Right renal cortex interstitium (tissue), 3 donors: ENCODE measurements at regions not wholly inside any gene's neighbourhood (a gene's known extent, or its start where the extent isn't known, plus 50 kb on each side); places are given as distances from the start of the nearest gene placed in this dataset.
"Not testable (repeated sequence)": the region's sequence is repeated elsewhere in the genome, so short reads cannot be mapped to it uniquely, and the experiment has no call there.

ENCODE experiments used
- DNase-seq, 3 donors: peaks; one replicate each; pipeline ENCODE4 v3.0.0-alpha.2; 2013; ENCODE audit warnings: low read depth in 3 of 3, low spot score in 2 of 3

GRCh38 chr11:81825346-81825745 lies 908.3 kb downstream of the FAM181B start:
- DNase-seq = no peak

DNA sequence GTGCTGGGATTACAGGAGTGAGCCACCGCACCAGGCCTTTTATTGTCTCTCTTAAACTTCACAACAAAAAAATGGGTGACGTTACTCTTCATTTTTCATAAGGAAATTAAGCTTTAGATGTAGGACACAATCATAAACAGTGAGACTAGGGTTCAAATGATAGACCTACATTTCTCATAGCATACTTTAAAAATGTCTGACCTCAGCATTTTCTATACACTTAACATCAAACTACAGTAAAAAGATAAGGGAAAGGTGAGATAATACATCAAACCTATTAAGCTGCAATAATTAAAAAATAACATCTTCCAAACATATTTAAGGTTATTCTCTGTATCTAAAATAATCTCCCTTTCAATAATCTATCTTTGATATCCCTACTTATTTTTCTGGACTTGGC lies 914.2 kb downstream of the FAM181B start:
- no peak for DNase-seq

- DNase-seq = no peak
These were observed 928.8 kb downstream of the FAM181B start for GRCh38 chr11:81804858-81805257.

GRCh38 chr11:81802591-81802990 lies 931.1 kb downstream of the FAM181B start:
- no peak for DNase-seq

- no peak for DNase-seq
These were observed 941.2 kb downstream of the FAM181B start for GRCh38 chr11:81792416-81792815.

GRCh38 chr11:81787584-81788049 lies 946.0 kb downstream of the FAM181B start:
- peak in 1 of 3 donors; percentile 17 for DNase-seq

GRCh38 chr11:81772166-81772565 lies 961.5 kb downstream of the FAM181B start:
- DNase-seq = no peak

GRCh38 chr11:81769906-81770305 lies 963.8 kb downstream of the FAM181B start:
- not testable (repeated sequence) for DNase-seq

DNA sequence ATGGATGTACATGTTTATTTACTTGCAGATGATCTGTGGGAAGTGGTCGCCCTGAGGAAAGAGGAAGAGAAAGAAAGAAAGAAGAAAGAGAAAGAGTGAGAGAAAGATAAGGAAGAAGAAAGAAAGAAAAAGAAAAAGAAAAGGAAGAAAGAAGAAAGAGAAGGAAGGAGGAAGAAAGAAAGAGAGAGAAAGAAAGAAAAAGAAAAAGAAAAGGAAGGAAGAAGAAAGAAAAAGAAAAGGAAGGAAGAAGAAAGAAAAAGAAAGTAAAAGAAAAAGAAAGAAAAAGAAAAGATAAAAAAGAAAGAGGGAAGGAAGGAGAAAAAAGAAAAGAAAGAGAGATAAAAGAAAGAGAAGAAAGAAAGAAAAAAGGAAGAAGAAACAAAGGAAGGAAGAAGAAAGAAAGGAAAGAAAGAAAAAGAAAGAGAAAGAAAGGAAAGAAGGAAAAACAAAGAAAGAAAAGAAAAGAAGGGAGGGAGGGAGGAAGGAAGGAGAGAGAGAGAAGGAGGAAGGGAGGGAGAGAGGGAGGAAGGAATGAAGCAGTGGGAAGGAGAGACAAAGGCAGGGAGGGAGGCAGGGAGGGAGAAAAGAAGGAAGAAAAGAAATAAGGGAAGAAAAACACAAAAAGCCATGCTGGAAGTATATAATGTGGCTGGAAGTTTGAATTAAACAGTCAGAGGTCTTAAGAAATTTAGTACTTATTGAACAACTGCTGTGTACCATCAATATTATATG lies 976.6 kb downstream of the FAM181B start:
- no peak for DNase-seq

DNA sequence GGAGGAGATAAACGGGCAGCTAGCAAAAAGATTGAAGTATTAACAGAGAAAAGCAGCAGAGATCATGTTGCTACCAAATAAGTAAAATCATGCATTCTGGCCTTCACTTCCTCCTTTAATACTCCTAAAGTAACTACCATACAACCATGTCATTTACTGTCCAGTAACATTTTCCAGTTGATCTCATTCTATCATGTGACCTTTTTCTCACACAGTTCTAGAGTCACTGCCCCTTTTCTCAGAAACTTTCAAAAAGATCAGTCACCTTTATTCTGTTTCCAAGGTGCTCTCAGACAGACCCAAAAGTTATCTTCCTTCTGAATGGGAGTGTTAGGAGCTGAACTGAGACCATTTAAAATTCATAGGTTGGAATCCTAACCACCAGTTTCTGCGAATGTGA lies 984.4 kb downstream of the FAM181B start:
- no peak for DNase-seq

- DNase-seq = no peak
These were observed 989.1 kb downstream of the FAM181B start for GRCh38 chr11:81744336-81745116.

DNA sequence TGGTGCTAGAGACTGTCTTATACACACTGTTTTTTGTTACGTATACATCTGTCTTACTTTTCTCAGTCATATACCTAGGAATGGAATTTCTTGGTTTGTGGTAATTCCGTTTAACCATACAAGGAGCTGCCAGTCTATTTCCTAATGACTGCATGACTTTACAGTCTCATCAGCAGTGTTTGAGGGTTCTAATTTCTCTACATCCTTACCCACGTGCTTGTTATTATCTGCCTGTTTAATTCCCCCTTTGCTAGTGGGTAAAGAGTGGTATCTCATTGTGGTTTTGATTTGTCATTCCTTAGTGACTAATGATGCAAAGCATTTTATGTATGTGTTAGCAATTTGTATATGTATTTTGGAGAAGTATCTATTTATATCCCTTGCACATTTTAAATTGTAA lies 1008.0 kb downstream of the FAM181B start:
- DNase-seq = no peak

GRCh38 chr11:81717695-81718094 lies 1016.0 kb downstream of the FAM181B start:
- no peak for DNase-seq

- no peak for DNase-seq
These were observed 1025.8 kb downstream of the FAM181B start for GRCh38 chr11:81707881-81708280.

DNA sequence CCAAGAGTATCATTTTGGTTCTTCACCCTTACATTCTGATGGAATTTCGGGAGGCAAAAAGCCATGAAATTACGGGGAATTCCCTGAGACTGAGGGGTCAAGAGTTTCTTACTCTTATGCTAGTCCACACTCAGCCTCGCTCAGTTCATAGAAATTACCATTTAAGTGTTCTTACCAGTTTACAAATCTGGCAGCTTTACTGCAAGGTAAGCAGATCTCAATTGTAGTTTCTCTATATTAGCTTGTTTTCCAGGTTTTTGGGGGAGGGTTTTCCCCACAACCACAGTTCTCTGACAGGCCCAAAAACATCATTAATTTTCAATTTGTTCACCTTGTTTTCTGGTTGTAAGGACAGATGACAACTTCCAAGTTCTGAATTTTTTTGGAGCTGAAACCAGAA lies 1028.4 kb downstream of the FAM181B start:
- DNase-seq = no peak

DNA sequence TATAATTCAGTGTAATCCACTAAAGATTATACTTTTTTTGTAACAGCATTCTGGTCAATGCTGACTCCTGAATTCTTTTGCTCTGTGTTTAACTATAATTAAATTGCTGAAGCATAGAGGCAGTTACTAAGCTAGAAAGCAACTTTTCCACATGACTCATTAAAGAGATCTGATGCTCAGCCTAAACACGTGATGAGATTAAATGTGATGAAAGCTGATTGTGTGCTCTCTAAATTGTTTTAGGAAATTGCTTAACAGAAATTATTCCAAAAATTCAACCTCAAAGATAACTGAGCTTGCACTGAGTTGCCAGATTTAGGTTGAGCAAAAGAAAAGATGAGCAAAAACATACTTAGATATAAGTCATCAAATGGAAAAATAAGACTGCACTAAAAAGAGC lies 1033.6 kb downstream of the FAM181B start:
- DNase-seq = no peak

DNA sequence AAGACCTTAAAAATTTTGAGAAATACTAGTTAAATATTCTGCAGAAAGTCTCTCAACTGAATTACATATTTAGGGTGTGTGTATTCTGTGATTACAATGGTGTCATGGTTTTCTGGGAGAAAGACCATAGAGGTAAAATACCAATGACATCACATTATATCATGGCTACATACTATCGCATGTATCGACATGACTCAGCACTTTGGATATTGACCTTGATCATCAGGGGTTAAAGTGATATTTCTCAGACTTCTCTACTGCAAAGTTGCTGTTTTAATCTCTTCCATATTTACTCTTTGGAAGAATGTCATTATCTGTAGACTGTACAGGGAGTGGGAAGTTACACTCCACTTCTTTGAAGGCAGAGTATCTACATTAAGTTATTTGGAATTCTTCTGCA lies 1046.6 kb downstream of the FAM181B start:
- DNase-seq = no peak

- DNase-seq = no peak
These were observed 1059.5 kb downstream of the FAM181B start for GRCh38 chr11:81674211-81674610.

DNA sequence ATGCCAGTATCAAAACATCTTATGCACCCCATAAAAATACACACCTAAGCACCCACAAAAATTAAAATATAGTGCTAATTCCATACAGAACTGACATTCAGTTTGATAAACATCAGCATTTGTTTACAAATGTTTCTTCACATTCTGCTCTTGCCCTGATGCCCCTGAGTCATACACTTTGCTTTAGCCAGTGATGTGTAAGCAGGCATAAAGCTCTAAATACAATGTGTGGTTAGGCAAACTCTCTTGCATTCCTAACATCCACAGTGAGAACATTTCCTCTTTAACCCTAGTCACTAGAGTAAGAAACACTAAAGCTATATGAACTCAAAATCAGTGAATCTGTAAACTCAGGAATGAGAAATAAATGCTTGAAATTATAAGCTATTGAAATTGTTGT lies 1060.7 kb downstream of the FAM181B start:
- DNase-seq = no peak

- no peak for DNase-seq
These were observed 1063.6 kb downstream of the FAM181B start for GRCh38 chr11:81669935-81670543.

GRCh38 chr11:81658722-81659121 lies 1074.9 kb downstream of the FAM181B start:
- DNase-seq = no peak

DNA sequence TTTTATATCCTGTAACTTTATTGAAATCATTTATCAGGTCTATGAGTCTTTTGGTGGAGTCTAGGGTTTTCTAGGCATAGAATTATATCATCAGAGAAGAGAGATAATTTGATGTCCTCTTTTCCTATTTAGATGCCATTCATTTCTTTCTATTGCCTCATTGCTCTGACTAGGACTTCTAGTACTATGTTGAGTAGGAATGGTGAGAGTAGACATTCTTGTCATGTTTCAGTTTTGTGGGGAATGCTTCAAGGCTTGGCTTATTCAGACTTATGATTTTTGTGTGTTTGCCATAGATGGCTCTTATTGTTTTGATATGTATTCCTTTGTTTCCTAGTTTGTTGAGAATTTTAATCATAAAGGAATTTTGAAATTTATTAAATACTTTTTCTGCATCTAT lies 1078.3 kb downstream of the FAM181B start:
- no peak for DNase-seq
